PFSK-1 (cell line): ENCODE measurements at regions not wholly inside any gene's neighbourhood (a gene's known extent, or its start where the extent isn't known, plus 50 kb on each side); places are given as distances from the start of the nearest gene placed in this dataset.

Experiments
- FOXP2 ChIP-seq: optimal IDR thresholded peaks from 2 replicates; pipeline ENCODE3; 2011; ENCODE audit warnings: borderline replicate concordance, control low read depth, inconsistent platforms; ENCODE audit not compliant: insufficient read depth; ENCODE audit errors: extremely low read length, extremely low read depth
- POLR2AphosphoS5 ChIP-seq: IDR thresholded peaks from 2 replicates; pipeline ENCODE4 v1.6.1; 2012; ENCODE audit warnings: low read depth, mild to moderate bottlenecking, control low read depth, low read length, moderate library complexity
- REST ChIP-seq, 2 experiments: IDR thresholded peaks; 2 replicates each; pipeline versions ENCODE4 v1.6.1 to v1.8.0; 2011 to 2012; ENCODE audit warnings: low read depth in 2 of 2, low read length in 2 of 2, control low read depth in 1 of 2, inconsistent platforms in 1 of 2, mild to moderate bottlenecking in 1 of 2, moderate library complexity in 1 of 2; ENCODE audit not compliant: insufficient read depth in 1 of 2
- SIN3A ChIP-seq: IDR thresholded peaks from 2 replicates; pipeline ENCODE4 v1.6.1; 2012; ENCODE audit warnings: mild to moderate bottlenecking, low read length, moderate library complexity, borderline replicate concordance; ENCODE audit not compliant: insufficient read depth
- TAF1 ChIP-seq: IDR thresholded peaks from 2 replicates; pipeline ENCODE4 v1.6.1; 2012; ENCODE audit warnings: low read length, control low read depth, borderline replicate concordance; ENCODE audit not compliant: insufficient read depth

GRCh38 chr21:38639571-38640354, 141.5 kb upstream of the ERG start:
- TF ChIP-seq POLR2AphosphoS5: no peak
- TF ChIP-seq TAF1: no peak
- no peak for TF ChIP-seq SIN3A
- no peak for TF ChIP-seq REST (IDR thresholded peaks at IDR 0.05; ENCODE audit: insufficient read depth in 1 of 2, low read depth in 2 of 2, low read length in 2 of 2)
- no peak for TF ChIP-seq FOXP2

GRCh38 chr21:38643404-38644023, 145.2 kb upstream of the ERG start:
- TF ChIP-seq TAF1 (no peak), REST (IDR thresholded peaks at IDR 0.05; ENCODE audit: insufficient read depth in 1 of 2, low read depth in 2 of 2, low read length in 2 of 2) (no peak), FOXP2 (no peak), SIN3A (no peak), POLR2AphosphoS5 (no peak)

GRCh38 chr21:38645282-38645681, 147.0 kb upstream of the ERG start:
- TF ChIP-seq REST (IDR thresholded peaks at IDR 0.05; ENCODE audit: insufficient read depth in 1 of 2, low read depth in 2 of 2, low read length in 2 of 2) (no peak), FOXP2 (no peak), POLR2AphosphoS5 (no peak), SIN3A (no peak), TAF1 (no peak)

- TF ChIP-seq FOXP2: no peak
- TF ChIP-seq TAF1: no peak
- no peak for TF ChIP-seq REST (IDR thresholded peaks at IDR 0.05; ENCODE audit: insufficient read depth in 1 of 2, low read depth in 2 of 2, low read length in 2 of 2)
- no peak for TF ChIP-seq POLR2AphosphoS5
- no peak for TF ChIP-seq SIN3A
Measured at GRCh38 chr21:38646213-38646837, 148.0 kb upstream of the ERG start.
